Brain microvascular endothelial cell (primary cell): ENCODE measurements at regions not wholly inside any gene's neighbourhood (a gene's known extent, or its start where the extent isn't known, plus 50 kb on each side); places are given as distances from the start of the nearest gene placed in this dataset.

Source experiments
- DNase-seq: peaks from one replicate; pipeline ENCODE4 v3.0.0-alpha.2; 2020
- H3K27ac ChIP-seq: fragments of 250-450 bp; sonication (Bioruptor Pico); 2 replicates; pipeline ENCODE4 v1.5.1; 2020; ENCODE audit warnings: mild to moderate bottlenecking, moderate library complexity
- H3K27me3 ChIP-seq: fragments of 250-450 bp; sonication (Bioruptor Pico); replicated peaks from 2 replicates; pipeline ENCODE4 v1.5.1; 2020; ENCODE audit warnings: mild to moderate bottlenecking
- H3K36me3 ChIP-seq: fragments of 250-450 bp; sonication (Bioruptor Pico); replicated peaks from 2 replicates; pipeline ENCODE4 v1.5.1; 2020; ENCODE audit warnings: mild to moderate bottlenecking
- H3K4me3 ChIP-seq: 2 replicates; pipeline ENCODE4 v1.5.1; 2011; ENCODE audit warnings: low read depth, mild to moderate bottlenecking, control low read depth, low read length, moderate library complexity
- CTCF ChIP-seq: IDR thresholded peaks from 2 replicates; pipeline ENCODE4 v1.5.1; 2011; ENCODE audit warnings: low read depth, mild to moderate bottlenecking, moderate library complexity, low read length, control low read depth, inconsistent platforms; ENCODE audit errors: missing control alignments
- in situ Hi-C: cut with HindIII; loops from 2 replicates; pipeline ENCODE4 v1.10.0; 2017; ENCODE audit warnings: low sequenced_read_pairs, low pct_ligation_motif_present

- H3K4me3 ChIP-seq = no peak overlapping the region
- in situ Hi-C loops = no loop called here
- no peak for DNase-seq
- H3K36me3 ChIP-seq = no peaks in the 10 kb centered on the region
- TF ChIP-seq CTCF = no peak
- H3K27ac ChIP-seq = no peak overlapping the region
- no peaks in the 10 kb centered on the region for H3K27me3 ChIP-seq
Observed at GRCh38 chr10:35723059-35723458, 81.0 kb upstream of the FZD8 start.

GRCh38 chr10:35722636-35723035 is 80.5 kb upstream of the FZD8 start:
- DNase-seq = no peak
- no peaks in the 10 kb centered on the region for H3K27me3 ChIP-seq
- H3K4me3 ChIP-seq = no peak overlapping the region
- in situ Hi-C loops = no loop called here
- no peak for TF ChIP-seq CTCF
- no peaks in the 10 kb centered on the region for H3K36me3 ChIP-seq
- no peak overlapping the region for H3K27ac ChIP-seq

- no peak for DNase-seq
- Histone ChIP-seq H3K36me3 (no peaks in the 10 kb centered on the region), H3K4me3 (no peak overlapping the region), H3K27ac (no peak overlapping the region), H3K27me3 (no peaks in the 10 kb centered on the region)
- in situ Hi-C loops = no loop called here
- TF ChIP-seq CTCF = no peak
Observed at GRCh38 chr10:35722226-35722625, 80.1 kb upstream of the FZD8 start.

- Histone ChIP-seq H3K27ac (no peak overlapping the region), H3K4me3 (no peak overlapping the region), H3K27me3 (no peaks in the 10 kb centered on the region), H3K36me3 (no peaks in the 10 kb centered on the region)
- TF ChIP-seq CTCF = no peak
- no peak for DNase-seq
- in situ Hi-C loops = no loop called here
Observed at GRCh38 chr10:35720366-35720765, 78.3 kb upstream of the FZD8 start.

GRCh38 chr10:35716776-35717175 is 74.7 kb upstream of the FZD8 start:
- H3K36me3 ChIP-seq = no peaks in the 10 kb centered on the region
- no peaks in the 10 kb centered on the region for H3K27me3 ChIP-seq
- no peak for TF ChIP-seq CTCF
- H3K27ac ChIP-seq = no peak overlapping the region
- in situ Hi-C loops = no loop called here
- no peak for DNase-seq
- no peak overlapping the region for H3K4me3 ChIP-seq

GRCh38 chr10:35712486-35712885 is 70.4 kb upstream of the FZD8 start:
- Histone ChIP-seq H3K27me3 (no peaks in the 10 kb centered on the region), H3K36me3 (no peaks in the 10 kb centered on the region), H3K4me3 (no peak overlapping the region), H3K27ac (no peak overlapping the region)
- no peak for DNase-seq
- in situ Hi-C loops = no loop called here
- no peak for TF ChIP-seq CTCF
